Forelimb muscle (tissue), 1 donor: ENCODE measurements at regions not wholly inside any gene's neighbourhood (a gene's known extent, or its start where the extent isn't known, plus 50 kb on each side); places are given as distances from the start of the nearest gene placed in this dataset.

Experiments
- DNase-seq: peaks from one replicate; pipeline ENCODE4 v3.0.0-alpha.2; 2013; ENCODE audit warnings: low read depth

DNA sequence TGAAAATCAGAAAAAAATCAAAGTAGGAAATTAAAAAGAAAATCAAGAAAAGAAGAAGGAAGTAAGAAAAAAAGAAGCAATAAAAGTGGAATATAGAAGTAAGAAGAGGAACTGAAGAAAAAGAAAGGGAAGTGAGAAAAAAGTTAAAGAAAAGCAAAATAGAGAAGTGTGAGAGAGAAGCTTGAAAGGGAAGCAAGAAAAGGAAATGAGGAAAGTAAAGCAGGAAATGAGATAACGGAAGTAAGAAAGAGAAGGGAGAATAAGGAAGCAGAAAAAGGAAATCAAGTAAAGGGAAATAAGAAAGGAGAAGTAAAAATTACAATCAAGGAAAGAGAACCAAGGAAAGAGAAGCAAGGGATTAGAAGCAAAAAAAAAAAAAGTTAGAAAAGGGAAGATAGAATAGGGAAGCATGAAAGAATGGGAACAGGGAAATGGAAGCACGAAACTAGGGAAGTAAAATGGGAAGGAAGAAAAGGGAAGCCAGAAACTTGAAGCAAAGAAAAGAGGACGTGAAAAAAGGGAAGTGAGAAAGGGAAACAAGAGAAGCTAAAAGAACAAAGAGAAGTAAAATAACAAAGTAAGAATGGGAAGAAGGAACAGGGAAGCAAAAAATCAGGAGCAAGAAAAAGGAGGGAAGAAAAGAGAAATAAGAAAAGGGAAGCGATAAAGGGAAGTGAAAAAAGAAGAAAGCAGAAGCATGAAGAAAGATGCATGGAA, 243.3 kb upstream of the NCKAP5 start:
- no peak for DNase-seq

DNA sequence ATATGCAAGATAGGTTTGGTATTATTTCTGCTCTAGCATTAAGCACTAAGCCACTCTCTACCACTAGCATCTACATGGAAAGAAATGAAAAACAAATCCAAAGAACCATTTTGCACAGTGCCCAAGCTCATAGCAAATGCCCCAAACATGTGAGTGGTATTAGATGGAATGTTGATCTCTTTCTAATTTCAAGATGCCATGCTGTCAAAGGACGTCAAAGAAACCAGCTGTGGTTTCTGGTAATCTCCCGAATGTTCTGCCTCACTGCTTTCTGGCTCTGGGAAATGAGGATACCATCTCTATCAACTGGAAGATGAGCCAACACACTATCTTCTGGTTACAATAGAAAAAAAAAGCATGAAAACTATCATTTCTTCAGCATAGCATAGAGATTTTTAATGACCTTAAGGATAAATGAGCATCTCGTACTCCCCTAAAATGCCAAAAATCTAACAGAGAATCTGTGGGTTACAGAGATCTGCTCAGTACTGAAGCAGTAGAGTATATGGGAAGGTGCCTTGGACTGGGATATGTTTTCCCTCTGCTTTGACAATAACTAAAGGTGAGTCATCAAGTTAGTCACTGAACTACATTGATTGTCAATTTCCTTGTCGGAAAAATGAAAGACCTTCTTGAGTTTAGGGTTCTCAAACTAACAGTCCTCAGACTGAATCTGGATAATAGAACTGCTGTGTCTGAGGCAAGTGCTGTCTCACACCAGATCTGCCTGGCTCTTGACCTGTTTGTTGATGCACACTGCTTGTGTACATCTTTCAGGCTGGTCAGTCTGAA, 244.8 kb upstream of the NCKAP5 start:
- DNase-seq: no peak

DNA sequence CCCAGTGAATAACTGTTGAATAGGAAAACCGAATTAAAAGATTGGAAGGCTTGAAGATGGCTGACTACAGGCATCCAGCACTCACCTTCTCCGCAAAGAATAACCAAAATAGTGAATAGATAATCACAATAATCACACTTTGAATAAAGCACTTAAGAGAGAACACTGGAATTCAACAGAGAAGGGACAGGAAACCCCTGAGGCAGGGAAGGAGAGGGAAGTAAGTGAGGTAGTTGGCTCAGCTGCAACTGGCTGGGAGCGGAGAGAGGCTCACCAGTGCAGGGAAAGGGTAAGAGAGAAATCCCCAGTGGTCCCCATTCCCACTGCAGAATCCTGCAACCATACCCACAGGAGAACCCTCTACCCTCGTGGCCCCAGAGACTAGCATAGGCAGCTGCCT, 246.6 kb upstream of the NCKAP5 start:
- DNase-seq: no peak

DNA sequence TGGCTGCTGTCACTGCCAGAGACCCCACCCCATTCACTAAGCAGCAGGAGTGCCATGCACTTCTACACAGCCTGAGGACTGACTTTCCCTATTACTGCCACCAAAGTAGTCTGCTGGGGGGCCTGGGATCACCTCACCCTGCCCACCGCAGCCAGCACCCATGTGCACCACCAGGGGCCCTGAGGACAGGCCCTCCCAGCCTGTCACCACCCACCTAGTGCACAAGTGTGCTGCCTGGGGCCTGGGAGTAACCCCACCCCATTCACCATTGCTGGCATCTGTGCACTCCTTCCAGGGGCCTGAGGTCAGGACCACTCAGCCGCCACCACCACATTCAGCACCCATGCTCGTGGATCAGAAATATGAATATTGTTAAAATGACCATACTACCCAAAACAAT, 247.8 kb upstream of the NCKAP5 start:
- no peak for DNase-seq

DNA sequence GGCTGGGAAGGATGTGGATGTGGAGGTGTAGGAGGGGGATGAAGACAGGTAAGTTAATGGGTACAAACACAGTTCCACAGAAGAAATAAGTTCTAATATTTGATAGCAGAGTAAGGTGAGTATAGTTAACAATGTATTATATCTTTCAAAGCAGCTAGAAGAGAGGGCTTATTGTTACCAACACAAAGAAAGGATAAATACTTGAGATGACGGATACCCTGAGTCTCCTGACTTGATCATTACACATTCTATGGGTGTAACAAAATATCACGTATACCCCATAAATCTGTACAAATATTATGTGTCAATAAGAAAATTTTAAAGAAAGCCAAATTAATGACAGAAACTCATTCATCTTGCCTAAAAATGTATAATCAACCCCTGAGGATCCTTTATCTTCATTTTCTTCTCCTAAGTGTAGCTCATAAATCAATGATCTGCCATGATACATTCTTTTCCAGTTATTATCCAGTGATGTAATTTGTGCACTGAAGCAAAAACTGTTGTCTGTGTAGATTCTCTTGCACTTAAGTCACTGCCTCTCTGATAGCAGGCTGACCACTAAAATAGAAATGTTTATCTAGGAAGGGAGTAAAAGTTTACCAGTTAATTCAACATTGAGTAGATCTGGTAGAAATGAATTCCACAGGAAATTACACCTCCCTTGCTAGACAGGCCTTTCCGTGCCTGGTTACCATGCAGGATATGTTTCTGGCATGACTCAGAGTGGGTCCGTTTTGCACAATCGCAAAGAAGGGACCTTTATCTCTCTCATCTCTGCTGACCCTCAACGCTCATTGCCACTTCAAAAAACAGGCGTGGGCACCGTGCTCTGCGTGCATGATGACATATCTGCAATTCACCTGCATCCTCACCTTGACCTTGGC, 249.7 kb upstream of the NCKAP5 start:
- no peak for DNase-seq

DNA sequence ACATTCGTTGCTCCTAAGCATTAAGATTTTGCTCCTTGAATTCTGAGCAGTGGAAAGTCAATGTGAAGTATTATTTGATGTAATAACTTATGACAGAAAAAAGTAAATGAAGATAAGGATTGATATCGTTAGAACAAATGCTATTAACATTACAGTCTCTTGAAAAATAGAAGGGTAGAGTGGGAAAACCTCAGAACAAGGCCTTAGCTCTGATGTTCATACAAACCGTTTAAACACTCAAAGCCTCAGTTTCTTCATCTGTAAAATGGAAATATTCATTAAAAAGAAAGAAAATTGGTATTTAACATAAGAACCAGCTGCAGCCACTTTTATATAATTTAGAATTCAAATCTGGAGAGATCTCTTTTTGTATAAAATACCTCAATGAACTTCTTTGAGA, 250.4 kb upstream of the NCKAP5 start:
- DNase-seq: no peak

DNA sequence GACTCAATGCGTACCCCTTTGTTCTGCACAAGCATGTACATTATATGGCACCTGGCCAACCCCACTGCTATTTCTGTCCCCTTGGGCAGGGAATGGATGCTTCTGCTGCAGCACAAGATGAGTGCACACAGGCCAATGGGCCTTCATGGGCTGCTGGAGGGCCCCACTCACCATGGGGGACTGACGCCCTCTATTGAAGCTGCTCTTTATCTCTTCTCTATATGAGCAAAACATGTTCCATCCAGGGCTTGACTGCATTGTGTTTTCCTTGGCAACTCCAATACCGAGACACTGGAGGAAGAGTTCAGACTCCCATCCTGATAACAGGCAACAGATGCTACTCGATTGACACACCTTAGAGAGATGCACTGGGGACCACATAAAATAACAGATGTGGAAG, 251.6 kb upstream of the NCKAP5 start:
- no peak for DNase-seq

DNA sequence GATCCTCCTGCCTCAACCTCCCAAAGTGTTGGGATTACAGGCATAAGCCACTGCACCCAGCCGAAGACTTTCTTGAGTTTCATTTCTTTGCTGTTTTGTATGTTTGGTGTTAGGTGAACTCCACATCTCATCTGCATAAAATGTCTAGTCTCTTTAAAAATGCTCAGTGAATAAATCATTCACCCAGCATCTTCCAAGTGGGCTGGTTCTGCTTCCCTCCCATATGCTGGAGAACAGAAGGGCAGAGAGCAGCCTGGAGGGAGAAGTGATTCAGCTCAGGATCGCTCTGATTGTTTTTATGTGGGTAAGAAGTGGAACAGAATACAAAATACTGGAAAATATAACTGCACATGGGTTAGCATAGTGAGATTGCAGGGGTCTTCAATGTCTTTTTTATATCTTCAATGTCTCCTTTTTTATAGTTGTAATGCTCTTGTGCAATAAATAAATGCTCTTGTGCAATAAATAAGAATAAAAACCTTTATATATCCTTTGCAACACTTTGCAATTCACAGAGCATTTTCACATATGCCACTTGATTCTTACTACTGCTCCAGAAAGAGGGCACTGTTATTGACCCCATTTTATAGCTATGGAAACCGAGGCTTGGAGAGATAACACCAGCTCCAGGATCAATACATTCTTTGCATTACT, 253.0 kb upstream of the NCKAP5 start:
- DNase-seq: no peak

DNA sequence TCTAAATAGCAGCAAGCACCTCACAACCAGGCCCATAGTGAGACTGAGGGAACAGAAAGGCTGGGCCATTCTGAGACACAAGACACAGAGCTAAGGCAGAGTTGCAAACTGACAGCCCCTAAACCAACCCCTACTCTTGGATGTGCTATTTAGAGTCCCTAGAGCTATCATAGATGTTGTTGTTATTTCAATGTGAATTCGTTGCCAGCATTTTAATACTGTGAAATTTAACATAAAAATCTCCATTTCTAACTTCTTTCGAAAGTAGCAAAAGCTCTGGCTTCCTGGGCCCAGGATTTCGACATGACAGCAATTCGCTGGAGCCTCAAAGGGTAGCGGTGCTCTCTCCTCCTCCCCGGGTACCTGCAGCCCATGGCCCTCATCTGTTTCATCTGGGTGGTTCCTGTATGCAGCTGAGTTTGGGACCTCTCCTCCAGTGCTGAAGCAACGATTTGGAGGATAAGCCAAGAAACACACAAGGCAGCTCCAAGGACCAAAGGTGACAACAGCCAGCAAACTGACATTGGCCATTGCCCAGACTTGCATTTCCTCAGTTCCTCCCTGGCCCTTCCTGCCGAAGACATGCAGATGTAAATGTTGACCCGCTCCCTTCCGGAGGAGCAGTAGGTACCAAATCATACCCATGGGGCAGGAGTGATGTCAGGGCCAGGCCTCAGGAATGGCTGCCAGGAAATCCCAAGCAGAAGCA, 254.4 kb upstream of the NCKAP5 start:
- DNase-seq: no peak

DNA sequence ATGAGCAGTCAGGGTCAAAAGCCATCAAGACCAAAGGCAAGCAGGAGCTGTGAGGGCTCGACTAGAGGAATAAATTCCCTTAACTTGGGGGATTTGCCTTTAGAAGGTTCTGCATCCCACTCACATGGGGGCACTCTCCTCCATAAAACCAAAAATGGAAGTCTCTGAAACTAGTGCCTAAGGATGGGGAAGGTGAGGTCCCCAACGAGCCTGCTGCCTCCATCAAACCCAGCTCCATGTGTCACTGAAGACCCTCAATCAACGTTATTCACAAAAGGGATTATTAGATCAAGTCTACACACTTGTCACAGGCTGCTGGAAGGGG, 254.9 kb upstream of the NCKAP5 start:
- no peak for DNase-seq

DNA sequence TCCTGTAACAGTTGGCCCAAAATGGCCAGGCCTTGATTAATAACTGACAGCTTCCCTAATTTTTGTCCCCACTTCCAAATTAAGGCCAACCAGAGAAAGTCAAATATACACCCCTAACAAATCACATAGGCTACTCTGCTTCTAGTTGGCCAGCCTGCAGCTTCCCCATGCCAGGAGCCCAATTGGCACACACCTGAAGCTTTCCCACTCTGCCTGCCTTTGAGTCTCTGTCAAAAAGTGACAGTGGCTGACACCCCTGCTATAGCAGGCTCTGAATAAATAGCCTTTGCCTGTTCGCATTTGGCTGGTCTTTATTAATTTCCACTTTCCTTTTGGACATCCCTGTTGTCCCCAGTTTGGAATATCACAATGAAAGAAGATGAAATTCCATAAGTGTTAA, 256.6 kb upstream of the NCKAP5 start:
- no peak for DNase-seq

DNA sequence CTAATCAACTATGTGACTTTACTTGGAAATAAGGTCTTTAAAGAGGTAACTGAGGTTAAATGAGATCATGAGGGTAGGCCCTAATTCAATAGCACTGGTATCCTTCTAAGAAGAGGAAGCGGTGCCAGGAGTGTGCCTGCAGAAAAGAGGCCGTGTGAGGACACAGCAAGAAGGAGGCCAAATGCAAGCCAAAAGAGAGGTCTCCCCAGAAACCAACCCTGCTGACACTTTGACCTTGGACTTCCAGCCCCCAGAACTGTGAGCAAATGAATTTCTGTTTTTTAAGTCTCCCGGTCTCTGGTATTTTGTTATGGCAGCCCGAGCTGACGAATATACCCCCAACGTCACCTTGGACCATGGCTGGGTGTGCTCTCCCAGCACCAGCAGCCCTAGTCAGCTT, 257.5 kb upstream of the NCKAP5 start:
- no peak for DNase-seq

DNA sequence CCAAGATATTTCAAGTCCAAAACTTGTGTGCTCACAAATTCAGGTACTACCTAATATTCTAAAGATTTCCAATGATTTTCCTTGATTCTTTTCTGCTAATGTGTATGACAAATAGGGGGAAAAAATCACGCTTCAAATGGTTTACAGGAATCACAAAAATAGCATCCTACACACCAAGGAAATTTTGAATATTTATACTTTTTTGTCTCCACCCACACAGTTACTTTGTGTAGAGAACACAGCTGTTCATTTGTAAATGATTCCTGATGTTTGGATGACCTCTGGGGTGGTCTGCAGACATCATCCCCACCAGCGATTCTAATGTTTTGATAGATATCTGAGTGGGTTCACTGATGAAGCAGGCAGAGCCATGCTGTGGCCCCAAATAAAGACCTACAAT, 260.6 kb upstream of the NCKAP5 start:
- DNase-seq: no peak

DNA sequence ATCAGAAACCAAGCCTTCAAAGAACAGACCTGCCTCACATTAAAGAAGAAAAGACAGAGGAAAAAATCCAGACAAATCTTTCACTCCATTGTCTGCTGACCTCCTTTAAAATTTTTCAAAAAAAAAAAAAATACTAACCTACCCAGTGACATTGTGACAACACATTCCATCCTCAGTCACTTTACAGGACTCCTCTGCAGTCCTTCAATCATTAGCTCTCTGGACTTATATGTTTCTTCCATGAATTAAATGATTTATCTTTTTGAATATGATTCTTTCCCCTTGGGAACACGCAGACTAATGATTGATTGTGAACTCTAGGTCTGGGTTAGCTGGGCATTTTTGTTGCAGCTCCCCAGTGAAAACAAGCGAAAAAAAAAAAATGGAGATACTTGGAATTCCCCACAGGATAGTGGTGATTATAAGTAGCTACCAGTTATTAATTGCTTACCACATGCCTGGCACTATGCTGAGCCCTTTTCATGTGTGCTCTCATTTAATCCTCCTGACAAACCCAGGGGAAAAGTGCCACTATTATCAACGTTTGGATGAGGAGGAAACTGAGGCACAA, 261.3 kb upstream of the NCKAP5 start:
- DNase-seq: no peak

DNA sequence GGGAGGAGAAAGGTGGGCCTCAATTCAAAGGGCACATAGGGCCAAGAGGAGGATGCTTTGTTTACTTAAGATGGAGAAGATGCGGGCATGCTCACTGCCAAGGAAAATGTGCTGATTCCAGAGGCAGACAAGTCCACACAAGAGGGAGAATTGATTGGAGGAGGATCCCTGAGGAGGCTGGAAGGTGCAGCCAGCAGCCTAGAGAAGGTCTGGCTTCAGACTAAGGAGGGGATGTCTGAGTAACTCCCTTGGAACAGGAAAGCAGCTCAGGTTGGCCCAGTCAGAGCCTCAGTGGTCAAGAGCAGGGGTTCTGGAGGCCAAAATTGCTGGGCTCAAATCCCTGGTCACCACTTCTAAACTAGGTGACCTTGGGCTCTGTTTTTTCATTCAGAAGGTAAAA, 265.5 kb upstream of the NCKAP5 start:
- no peak for DNase-seq

DNA sequence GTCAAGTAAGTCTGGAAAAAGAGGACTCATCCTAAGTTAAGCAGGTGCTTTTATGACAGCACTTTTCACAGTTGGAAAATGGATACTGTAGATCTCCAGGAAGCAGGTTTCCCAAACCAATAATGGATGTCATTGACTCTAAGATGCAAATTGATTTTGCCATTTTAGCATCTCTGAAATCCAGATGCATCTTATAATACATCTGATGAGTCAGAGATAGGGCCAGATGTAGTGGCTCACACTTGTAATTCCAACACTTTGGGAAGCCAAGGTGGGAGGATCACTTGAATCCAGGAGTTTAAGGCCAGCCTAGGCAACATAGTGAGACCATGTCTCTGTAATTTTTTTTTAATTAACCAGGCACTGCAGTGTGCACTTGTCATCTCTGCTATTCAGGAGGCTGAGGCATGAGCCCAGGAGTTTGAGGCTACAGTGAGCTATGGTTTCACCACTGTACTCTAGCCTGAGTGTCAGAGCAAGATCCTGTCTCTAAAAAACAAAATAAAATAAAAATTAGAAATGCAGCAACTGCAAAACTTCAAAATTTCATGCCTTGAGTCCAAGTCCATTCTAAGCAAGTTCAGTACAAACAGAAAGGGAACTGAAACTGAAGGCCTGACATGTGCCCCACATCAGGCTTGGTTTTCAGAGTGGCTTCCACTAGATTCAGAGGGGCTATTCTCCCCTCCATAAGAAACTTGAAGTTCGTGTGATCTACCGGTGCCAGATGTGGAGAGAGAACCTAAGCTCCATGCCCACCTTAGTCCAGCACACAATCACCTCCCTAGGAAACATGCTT, 267.8 kb upstream of the NCKAP5 start:
- DNase-seq: no peak

DNA sequence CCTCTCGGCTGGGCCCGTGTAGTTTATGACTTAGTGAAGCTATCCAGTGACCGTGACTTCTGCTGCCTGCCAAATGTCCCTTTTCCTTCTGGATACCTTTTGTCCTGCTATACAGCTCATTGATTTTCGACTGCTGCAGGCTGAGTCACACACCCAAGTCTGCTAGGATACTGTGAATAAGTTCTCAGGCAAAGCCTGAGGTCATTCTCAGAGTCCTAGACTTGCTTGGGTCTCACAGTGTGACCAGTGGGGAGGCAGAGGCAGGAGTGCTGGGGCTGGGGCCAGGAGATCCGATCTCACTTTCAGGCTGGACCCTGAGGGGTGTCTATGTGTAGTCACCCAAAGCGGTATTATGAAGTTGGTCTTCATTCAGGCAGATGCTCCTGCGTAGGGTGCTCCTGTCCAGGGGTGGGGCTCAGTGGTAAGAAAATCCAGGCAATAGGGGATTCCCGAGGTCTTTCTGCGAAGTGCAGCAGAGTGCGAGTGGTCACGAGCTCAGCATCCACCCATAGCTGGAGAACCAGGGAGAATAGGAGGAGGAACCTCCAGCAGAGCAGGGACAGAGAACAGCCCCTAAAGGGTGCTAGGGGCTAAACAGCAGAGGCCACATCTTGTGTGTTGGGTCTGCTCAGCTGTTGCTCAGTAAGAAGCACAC, 268.6 kb upstream of the NCKAP5 start:
- no peak for DNase-seq

DNA sequence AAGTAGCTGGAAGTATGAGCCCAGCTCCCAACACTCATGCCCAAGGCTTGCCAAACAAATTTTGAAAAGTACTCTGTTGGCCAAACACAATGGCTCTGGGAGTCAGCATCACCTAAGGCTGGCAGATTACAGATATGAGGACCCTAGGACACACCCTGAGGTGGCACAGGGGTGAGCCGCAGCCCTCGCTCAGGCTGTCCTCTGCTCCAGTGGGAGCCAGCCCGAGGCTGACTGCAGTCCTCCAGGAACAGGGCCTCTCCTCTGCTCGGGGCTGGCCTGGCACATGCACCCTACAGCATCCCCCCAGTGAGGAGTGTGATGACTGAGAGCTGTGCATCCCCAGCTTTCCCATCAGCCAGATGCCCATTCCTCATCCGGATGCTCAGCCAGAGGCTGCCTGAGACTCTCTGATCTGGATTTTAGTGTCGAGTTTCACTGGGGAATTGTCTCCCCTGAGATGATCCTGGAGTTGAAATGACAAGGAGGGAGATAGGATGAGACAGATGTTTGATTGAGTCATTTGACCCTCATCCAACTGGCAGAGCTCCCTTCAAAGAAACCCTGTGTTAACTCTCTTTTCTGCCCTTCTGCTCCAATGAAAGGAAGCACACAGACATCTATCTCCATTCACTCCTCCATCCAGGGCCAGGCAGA, 269.3 kb upstream of the NCKAP5 start:
- DNase-seq: no peak

DNA sequence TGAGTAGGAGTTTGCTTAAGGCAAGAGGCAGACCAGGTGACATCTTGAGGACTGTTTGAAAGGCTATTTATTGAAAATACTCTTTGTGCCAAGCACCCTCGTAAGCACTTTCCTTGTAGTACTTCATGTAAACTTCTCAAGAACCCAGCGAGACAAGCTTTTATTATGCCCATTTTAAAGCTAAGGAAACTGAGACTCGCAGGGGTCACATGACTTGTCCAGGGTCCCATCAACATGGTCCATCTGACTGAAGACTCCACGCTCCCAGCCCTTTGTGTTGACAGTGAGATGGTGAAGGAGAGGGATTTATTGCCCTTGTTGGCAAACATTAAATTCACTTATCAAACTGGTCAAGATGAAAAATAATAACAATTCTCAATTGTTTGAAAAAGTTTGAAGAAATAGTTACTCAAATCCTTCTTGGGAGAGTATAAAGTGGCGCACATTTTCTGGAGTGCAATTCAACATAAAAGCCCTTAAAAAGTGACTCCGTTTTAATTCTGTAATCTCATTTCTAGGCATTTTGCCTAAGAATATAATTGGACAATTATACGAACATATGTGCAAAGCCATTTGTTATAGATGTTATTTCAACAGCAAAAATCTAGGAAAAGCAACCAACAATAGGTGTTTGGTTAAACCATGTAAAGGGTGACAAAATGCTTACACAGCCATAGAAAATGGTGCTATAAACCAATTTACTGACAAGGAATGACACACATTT, 270.5 kb upstream of the NCKAP5 start:
- no peak for DNase-seq
